Ovary (tissue), 3 donors: ENCODE measurements at regions not wholly inside any gene's neighbourhood (a gene's known extent, or its start where the extent isn't known, plus 50 kb on each side); places are given as distances from the start of the nearest gene placed in this dataset.

Experiments used
- POLR2A ChIP-seq: fragments of 450-650 bp; IDR thresholded peaks from one replicate; pipeline ENCODE4 v1.6.1; 2017; ENCODE audit warnings: antibody characterized with exemption, mild to moderate bottlenecking, moderate library complexity
- TF ChIP-seq, protein P1 (sequence below), 3 donors: fragments of 450-650 bp in 2 of 3; fragments of 200-600 bp in 1 of 3; IDR thresholded peaks; one replicate each; pipeline versions ENCODE4 v1.5.1 to v1.8.0; 2016 to 2022; ENCODE audit warnings: antibody characterized with exemption in 3 of 3, mild to moderate bottlenecking in 1 of 3
- donor health status: DM: no; HTN: no; CAD: no.

DNA sequence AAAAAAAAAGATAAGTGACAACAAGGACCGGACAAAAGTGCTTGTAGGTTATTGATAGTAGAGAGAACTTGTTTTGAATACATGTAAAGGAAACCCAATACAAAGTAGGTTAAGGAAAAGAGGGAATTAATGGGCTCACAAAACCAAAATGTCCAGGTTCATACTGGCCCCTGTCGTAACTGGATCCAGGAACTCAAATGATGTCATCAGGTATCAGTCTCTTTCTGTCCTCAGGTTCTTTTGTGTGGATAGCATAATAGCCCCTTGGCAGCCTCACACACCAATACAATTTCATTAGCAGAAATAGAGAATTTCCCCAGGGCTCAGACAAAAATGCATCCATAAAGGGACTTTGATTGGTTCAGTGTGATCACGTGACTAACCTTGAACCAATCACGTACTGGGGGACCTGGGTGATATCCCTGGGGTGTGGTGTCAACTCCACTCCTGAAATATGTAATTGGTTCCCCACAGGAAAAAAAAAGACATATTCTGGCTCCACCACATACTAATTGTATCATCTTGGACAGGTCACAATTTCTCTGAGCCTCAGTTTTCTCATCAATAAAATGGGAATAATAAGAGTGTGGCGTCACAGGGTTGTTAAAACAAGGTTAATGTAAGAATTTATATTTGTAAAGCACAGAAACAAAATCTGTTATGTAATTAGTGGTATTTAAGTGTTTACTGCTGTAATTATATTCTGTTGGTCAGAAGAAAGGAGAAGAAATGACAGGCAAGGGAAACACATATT lies 174.8 kb downstream of the PDGFRA start:
- TF ChIP-seq, protein P1, sequence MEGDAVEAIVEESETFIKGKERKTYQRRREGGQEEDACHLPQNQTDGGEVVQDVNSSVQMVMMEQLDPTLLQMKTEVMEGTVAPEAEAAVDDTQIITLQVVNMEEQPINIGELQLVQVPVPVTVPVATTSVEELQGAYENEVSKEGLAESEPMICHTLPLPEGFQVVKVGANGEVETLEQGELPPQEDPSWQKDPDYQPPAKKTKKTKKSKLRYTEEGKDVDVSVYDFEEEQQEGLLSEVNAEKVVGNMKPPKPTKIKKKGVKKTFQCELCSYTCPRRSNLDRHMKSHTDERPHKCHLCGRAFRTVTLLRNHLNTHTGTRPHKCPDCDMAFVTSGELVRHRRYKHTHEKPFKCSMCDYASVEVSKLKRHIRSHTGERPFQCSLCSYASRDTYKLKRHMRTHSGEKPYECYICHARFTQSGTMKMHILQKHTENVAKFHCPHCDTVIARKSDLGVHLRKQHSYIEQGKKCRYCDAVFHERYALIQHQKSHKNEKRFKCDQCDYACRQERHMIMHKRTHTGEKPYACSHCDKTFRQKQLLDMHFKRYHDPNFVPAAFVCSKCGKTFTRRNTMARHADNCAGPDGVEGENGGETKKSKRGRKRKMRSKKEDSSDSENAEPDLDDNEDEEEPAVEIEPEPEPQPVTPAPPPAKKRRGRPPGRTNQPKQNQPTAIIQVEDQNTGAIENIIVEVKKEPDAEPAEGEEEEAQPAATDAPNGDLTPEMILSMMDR (IDR thresholded peaks at IDR 0.05): no peak
- no peak for TF ChIP-seq POLR2A
